ENCODE measurements at regions not wholly inside any gene's neighbourhood (a gene's known extent, or its start where the extent isn't known, plus 50 kb on each side); places are given as distances from the start of the nearest gene placed in this dataset.

GRCh38 chr1:212551929-212552328 is 56.6 kb upstream of the ATF3 start:
- TF ChIP-seq, protein P1, sequence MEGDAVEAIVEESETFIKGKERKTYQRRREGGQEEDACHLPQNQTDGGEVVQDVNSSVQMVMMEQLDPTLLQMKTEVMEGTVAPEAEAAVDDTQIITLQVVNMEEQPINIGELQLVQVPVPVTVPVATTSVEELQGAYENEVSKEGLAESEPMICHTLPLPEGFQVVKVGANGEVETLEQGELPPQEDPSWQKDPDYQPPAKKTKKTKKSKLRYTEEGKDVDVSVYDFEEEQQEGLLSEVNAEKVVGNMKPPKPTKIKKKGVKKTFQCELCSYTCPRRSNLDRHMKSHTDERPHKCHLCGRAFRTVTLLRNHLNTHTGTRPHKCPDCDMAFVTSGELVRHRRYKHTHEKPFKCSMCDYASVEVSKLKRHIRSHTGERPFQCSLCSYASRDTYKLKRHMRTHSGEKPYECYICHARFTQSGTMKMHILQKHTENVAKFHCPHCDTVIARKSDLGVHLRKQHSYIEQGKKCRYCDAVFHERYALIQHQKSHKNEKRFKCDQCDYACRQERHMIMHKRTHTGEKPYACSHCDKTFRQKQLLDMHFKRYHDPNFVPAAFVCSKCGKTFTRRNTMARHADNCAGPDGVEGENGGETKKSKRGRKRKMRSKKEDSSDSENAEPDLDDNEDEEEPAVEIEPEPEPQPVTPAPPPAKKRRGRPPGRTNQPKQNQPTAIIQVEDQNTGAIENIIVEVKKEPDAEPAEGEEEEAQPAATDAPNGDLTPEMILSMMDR (IDR thresholded peaks at IDR 0.05) = no peak
- TF ChIP-seq EZH2 (IDR thresholded peaks at IDR 0.05; ENCODE audit: borderline replicate concordance, insufficient read depth, low read depth, low read length, poor library complexity, severe bottlenecking) = no peak
